Activated CD8-positive, alpha-beta memory T cell treated with anti-CD3 and anti-CD28 coated beads for 36 hours (primary cell): ENCODE measurements at regions not wholly inside any gene's neighbourhood (a gene's known extent, or its start where the extent isn't known, plus 50 kb on each side); places are given as distances from the start of the nearest gene placed in this dataset.
"Not testable (repeated sequence)": the region's sequence is repeated elsewhere in the genome, so short reads cannot be mapped to it uniquely, and the experiment has no call there.

ENCODE experiments used
- CTCF ChIA-PET: fragments of 350-600 bp; sonication (Branson Sonifier 250); formaldehyde crosslinking; loops from one replicate; lab custom pipeline; 2021; ENCODE audit warnings: antibody characterized with exemption; lab: Charles Lee
- POLR2A ChIA-PET: fragments of 350-600 bp; sonication (Branson Sonifier 250); formaldehyde crosslinking; loops from one replicate; lab custom pipeline; 2021; ENCODE audit warnings: antibody characterized with exemption; lab: Charles Lee

- POLR2A ChIA-PET, result no interaction called here
- CTCF ChIA-PET, result no interaction called here
Measured at GRCh38 chr13:90792335-90792734, 555.2 kb upstream of the MIR17HG start.

- ChIA-PET POLR2A (no interaction called here), CTCF (no interaction called here)
Measured at GRCh38 chr13:90793261-90793820, 554.1 kb upstream of the MIR17HG start.

GRCh38 chr13:90796474-90796873 lies 551.0 kb upstream of the MIR17HG start:
- POLR2A ChIA-PET, result no interaction called here
- CTCF ChIA-PET, result no interaction called here

GRCh38 chr13:90797335-90797734 lies 550.2 kb upstream of the MIR17HG start:
- POLR2A ChIA-PET, result no interaction called here
- CTCF ChIA-PET, result no interaction called here

- POLR2A ChIA-PET, result no interaction called here
- CTCF ChIA-PET, result no interaction called here
Measured at GRCh38 chr13:90798381-90798780, 549.1 kb upstream of the MIR17HG start.

- CTCF ChIA-PET, result no interaction called here
- POLR2A ChIA-PET, result no interaction called here
Measured at GRCh38 chr13:90800082-90800746, 547.3 kb upstream of the MIR17HG start.

- CTCF ChIA-PET, result no interaction called here
Measured at GRCh38 chr13:90801621-90802020, 545.9 kb upstream of the MIR17HG start.

GRCh38 chr13:90803210-90803609 lies 544.3 kb upstream of the MIR17HG start:
- POLR2A ChIA-PET, result no interaction called here
- CTCF ChIA-PET, result no interaction called here

More at GRCh38 chr13:90801621-90802020, 545.9 kb upstream of the MIR17HG start:
- POLR2A ChIA-PET, result no interaction called here

- ChIA-PET CTCF (no interaction called here), POLR2A (no interaction called here)
Measured at GRCh38 chr13:90806016-90806615, 541.4 kb upstream of the MIR17HG start.

GRCh38 chr13:90806892-90807291 lies 540.6 kb upstream of the MIR17HG start:
- POLR2A ChIA-PET, result no interaction called here
- CTCF ChIA-PET, result no interaction called here

- CTCF ChIA-PET, result no interaction called here
- POLR2A ChIA-PET, result no interaction called here
Measured at GRCh38 chr13:90808838-90809237, 538.6 kb upstream of the MIR17HG start.

- CTCF ChIA-PET, result no interaction called here
Measured at GRCh38 chr13:90824032-90824431, 523.5 kb upstream of the MIR17HG start.

GRCh38 chr13:90826688-90827087 lies 520.8 kb upstream of the MIR17HG start:
- ChIA-PET POLR2A (no interaction called here), CTCF (no interaction called here)

More at GRCh38 chr13:90824032-90824431, 523.5 kb upstream of the MIR17HG start:
- POLR2A ChIA-PET, result no interaction called here

- ChIA-PET CTCF (no interaction called here), POLR2A (no interaction called here)
Measured at GRCh38 chr13:90830782-90831181, 516.7 kb upstream of the MIR17HG start.

GRCh38 chr13:90833951-90834350 lies 513.5 kb upstream of the MIR17HG start:
- CTCF ChIA-PET, result no interaction called here
- POLR2A ChIA-PET, result no interaction called here

- CTCF ChIA-PET, result no interaction called here
- POLR2A ChIA-PET, result no interaction called here
Measured at GRCh38 chr13:90834700-90835099, 512.8 kb upstream of the MIR17HG start.

- CTCF ChIA-PET, result no interaction called here
- POLR2A ChIA-PET, result no interaction called here
Measured at GRCh38 chr13:90835826-90836225, 511.7 kb upstream of the MIR17HG start.

GRCh38 chr13:90838317-90838960 lies 509.0 kb upstream of the MIR17HG start:
- CTCF ChIA-PET, result no interaction called here

GRCh38 chr13:90839061-90839460 lies 508.4 kb upstream of the MIR17HG start:
- ChIA-PET CTCF (no interaction called here), POLR2A (no interaction called here)

More at GRCh38 chr13:90838317-90838960, 509.0 kb upstream of the MIR17HG start:
- POLR2A ChIA-PET, result no interaction called here

- ChIA-PET POLR2A (no interaction called here), CTCF (no interaction called here)
Measured at GRCh38 chr13:90846936-90847335, 500.6 kb upstream of the MIR17HG start.

GRCh38 chr13:90853666-90854065 lies 493.8 kb upstream of the MIR17HG start:
- POLR2A ChIA-PET, CTCF ChIA-PET: not testable (repeated sequence)
